Uterus (tissue), 3 donors: ENCODE measurements at regions not wholly inside any gene's neighbourhood (a gene's known extent, or its start where the extent isn't known, plus 50 kb on each side); places are given as distances from the start of the nearest gene placed in this dataset.

ENCODE experiments used
- DNase-seq, 2 donors: peaks; one replicate each; pipeline ENCODE4 v3.0.0-alpha.2; 2019 to 2020
- H3K27ac ChIP-seq, 2 donors: fragments of 200-600 bp; sonication (generic); 1 replicate in 1 of 2; 2 replicates in 1 of 2; pipeline ENCODE4 v1.5.1; 2016 to 2018
- H3K27me3 ChIP-seq, 2 donors: fragments of 200-600 bp; sonication (generic); one replicate each; pipeline ENCODE4 v1.5.1; 2018 to 2019; ENCODE audit warnings: control low read depth in 1 of 2
- H3K36me3 ChIP-seq, 2 donors: fragments of 200-600 bp; sonication (generic); one replicate each; pipeline ENCODE4 v1.5.1; 2019; ENCODE audit warnings: control low read depth in 1 of 2
- H3K4me1 ChIP-seq, 2 donors: fragments of 200-600 bp; sonication (generic); one replicate each; pipeline ENCODE4 v1.5.1; 2018 to 2019; ENCODE audit warnings: control low read depth in 1 of 2
- H3K4me3 ChIP-seq, 2 donors: fragments of 200-600 bp; sonication (generic); 1 replicate in 1 of 2; 2 replicates in 1 of 2; pipeline ENCODE4 v1.5.1; 2018 to 2019; ENCODE audit warnings: mild to moderate bottlenecking in 1 of 2
- H3K9me3 ChIP-seq, 2 donors: fragments of 200-600 bp; sonication (generic); one replicate each; pipeline ENCODE4 v1.5.1; 2019; ENCODE audit warnings: control low read depth in 1 of 2
- CTCF ChIP-seq, 4 experiments: fragments of 200-600 bp in 2 of 4; fragments of 450-650 bp in 2 of 4; sonication (generic) in 2 of 4; IDR thresholded peaks; one replicate each; pipeline ENCODE4 v1.5.1; 2016 to 2019; ENCODE audit warnings: antibody characterized with exemption in 4 of 4, mild to moderate bottlenecking in 2 of 4, moderate library complexity in 1 of 4
- POLR2A ChIP-seq, 2 donors: fragments of 450-650 bp; IDR thresholded peaks; one replicate each; pipeline ENCODE4 v1.6.1; 2016; ENCODE audit warnings: antibody characterized with exemption in 2 of 2, mild to moderate bottlenecking in 1 of 2, moderate library complexity in 1 of 2
- intact Hi-C: fragments of 100-400 bp; cut with DNase I; formaldehyde crosslinking; loops from one replicate; pipeline ENCODE4 v1.15.1; 2023; ENCODE audit warnings: low total_unique reads
- donor health status: DM: yes; HTN: yes; CAD: no.

GRCh38 chr17:55870044-55870443, 119.2 kb downstream of the PCTP start:
- H3K36me3 ChIP-seq: no peaks in the 10 kb centered on the region

GRCh38 chr17:55872374-55872773, 121.5 kb downstream of the PCTP start:
- Histone ChIP-seq H3K9me3 (no peaks in the 10 kb centered on the region), H3K27me3 (no peaks in the 10 kb centered on the region), H3K4me1 (no peaks in the 10 kb centered on the region), H3K27ac (no peak overlapping the region), H3K4me3 (no peak overlapping the region), H3K36me3 (no peaks in the 10 kb centered on the region)
- intact Hi-C loops: no loop called here
- TF ChIP-seq POLR2A (IDR thresholded peaks at IDR 0.05) (no peak), CTCF (IDR thresholded peaks at IDR 0.05) (no peak)
- no peak for DNase-seq

More at GRCh38 chr17:55870044-55870443, 119.2 kb downstream of the PCTP start:
- H3K27ac ChIP-seq: no peak overlapping the region
- no peaks in the 10 kb centered on the region for H3K27me3 ChIP-seq
- H3K4me3 ChIP-seq: no peak overlapping the region
- DNase-seq: no peak
- TF ChIP-seq POLR2A (IDR thresholded peaks at IDR 0.05): no peak
- no peaks in the 10 kb centered on the region for H3K9me3 ChIP-seq
- intact Hi-C loops: no loop called here
- H3K4me1 ChIP-seq: no peaks in the 10 kb centered on the region

- intact Hi-C loops: no loop called here
- TF ChIP-seq CTCF (IDR thresholded peaks at IDR 0.05) (no peak), POLR2A (IDR thresholded peaks at IDR 0.05) (no peak)
- no peak for DNase-seq
- Histone ChIP-seq H3K36me3 (no peaks in the 10 kb centered on the region), H3K27me3 (no peaks in the 10 kb centered on the region), H3K9me3 (no peaks in the 10 kb centered on the region), H3K4me1 (no peaks in the 10 kb centered on the region), H3K4me3 (no peak overlapping the region), H3K27ac (no peak overlapping the region)
These were observed 122.3 kb downstream of the PCTP start for GRCh38 chr17:55873017-55873758.

GRCh38 chr17:55883149-55883548, 132.3 kb downstream of the PCTP start:
- TF ChIP-seq POLR2A (IDR thresholded peaks at IDR 0.05) (no peak), CTCF (IDR thresholded peaks at IDR 0.05) (no peak)
- Histone ChIP-seq H3K9me3 (no peaks in the 10 kb centered on the region), H3K4me1 (no peaks in the 10 kb centered on the region), H3K4me3 (no peak overlapping the region), H3K27ac (no peak overlapping the region), H3K27me3 (no peaks in the 10 kb centered on the region), H3K36me3 (no peaks in the 10 kb centered on the region)
- intact Hi-C loops: no loop called here
- no peak for DNase-seq

GRCh38 chr17:55887531-55887930, 136.7 kb downstream of the PCTP start:
- Histone ChIP-seq H3K27ac (no peak overlapping the region), H3K4me1 (no peaks in the 10 kb centered on the region), H3K4me3 (no peak overlapping the region), H3K36me3 (no peaks in the 10 kb centered on the region), H3K27me3 (no peaks in the 10 kb centered on the region), H3K9me3 (no peaks in the 10 kb centered on the region)
- intact Hi-C loops: no loop called here
- no peak for DNase-seq
- no peak for TF ChIP-seq POLR2A (IDR thresholded peaks at IDR 0.05)
- TF ChIP-seq CTCF (IDR thresholded peaks at IDR 0.05): no peak
